Vagina (tissue), 2 donors: ENCODE measurements at regions not wholly inside any gene's neighbourhood (a gene's known extent, or its start where the extent isn't known, plus 50 kb on each side); places are given as distances from the start of the nearest gene placed in this dataset.

Experiments used
- POLR2A ChIP-seq, 2 donors: fragments of 450-650 bp; IDR thresholded peaks; one replicate each; pipeline ENCODE4 v1.6.1; 2017; ENCODE audit warnings: antibody characterized with exemption in 2 of 2, mild to moderate bottlenecking in 2 of 2, moderate library complexity in 2 of 2
- TF ChIP-seq, protein P1 (sequence below), 3 experiments: fragments of 450-650 bp in 2 of 3; fragments of 200-600 bp in 1 of 3; sonication (generic) in 1 of 3; IDR thresholded peaks; one replicate each; pipeline ENCODE4 v1.5.1; 2017 to 2019; ENCODE audit warnings: antibody characterized with exemption in 3 of 3, mild to moderate bottlenecking in 2 of 3, moderate library complexity in 2 of 3

DNA sequence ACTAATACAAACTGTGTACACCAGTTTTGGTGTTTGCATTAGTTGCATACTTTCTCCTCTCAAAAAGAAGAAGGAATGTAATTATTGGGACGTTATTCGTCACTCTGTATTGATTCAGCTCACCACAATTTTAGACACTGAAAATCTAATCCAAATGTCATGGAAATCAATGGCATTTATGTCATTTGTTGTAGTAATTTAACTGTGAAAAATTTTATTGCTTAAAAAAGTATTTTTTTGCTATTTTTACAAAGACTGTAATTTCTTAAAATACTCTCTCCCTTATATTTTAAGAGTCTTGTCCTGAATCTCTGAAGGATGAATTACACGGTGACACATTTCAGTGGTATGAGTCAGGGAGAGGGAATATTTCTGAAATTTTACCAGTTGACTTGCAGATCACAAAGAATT, 2117.6 kb downstream of the PCDH9 start:
- TF ChIP-seq, protein P1, sequence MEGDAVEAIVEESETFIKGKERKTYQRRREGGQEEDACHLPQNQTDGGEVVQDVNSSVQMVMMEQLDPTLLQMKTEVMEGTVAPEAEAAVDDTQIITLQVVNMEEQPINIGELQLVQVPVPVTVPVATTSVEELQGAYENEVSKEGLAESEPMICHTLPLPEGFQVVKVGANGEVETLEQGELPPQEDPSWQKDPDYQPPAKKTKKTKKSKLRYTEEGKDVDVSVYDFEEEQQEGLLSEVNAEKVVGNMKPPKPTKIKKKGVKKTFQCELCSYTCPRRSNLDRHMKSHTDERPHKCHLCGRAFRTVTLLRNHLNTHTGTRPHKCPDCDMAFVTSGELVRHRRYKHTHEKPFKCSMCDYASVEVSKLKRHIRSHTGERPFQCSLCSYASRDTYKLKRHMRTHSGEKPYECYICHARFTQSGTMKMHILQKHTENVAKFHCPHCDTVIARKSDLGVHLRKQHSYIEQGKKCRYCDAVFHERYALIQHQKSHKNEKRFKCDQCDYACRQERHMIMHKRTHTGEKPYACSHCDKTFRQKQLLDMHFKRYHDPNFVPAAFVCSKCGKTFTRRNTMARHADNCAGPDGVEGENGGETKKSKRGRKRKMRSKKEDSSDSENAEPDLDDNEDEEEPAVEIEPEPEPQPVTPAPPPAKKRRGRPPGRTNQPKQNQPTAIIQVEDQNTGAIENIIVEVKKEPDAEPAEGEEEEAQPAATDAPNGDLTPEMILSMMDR (IDR thresholded peaks at IDR 0.05), result no peak
- no peak for TF ChIP-seq POLR2A (IDR thresholded peaks at IDR 0.05)
